DMS79 (cell line): ENCODE measurements at regions not wholly inside any gene's neighbourhood (a gene's known extent, or its start where the extent isn't known, plus 50 kb on each side); places are given as distances from the start of the nearest gene placed in this dataset.

ENCODE experiments used
- DNase-seq: peaks from one replicate; lab custom pipeline; 2025; lab: John Stamatoyannopoulos, UW

- no peak for DNase-seq
Measured at GRCh38 chr11:119982517-119983239, 155.2 kb downstream of the TRIM29 start.

- DNase-seq = no peak
Measured at GRCh38 chr11:119980431-119980830, 157.5 kb downstream of the TRIM29 start.

- no peak for DNase-seq
Measured at GRCh38 chr11:119979701-119980100, 158.2 kb downstream of the TRIM29 start.

- DNase-seq = no peak
Measured at GRCh38 chr11:119978696-119979095, 159.2 kb downstream of the TRIM29 start.

GRCh38 chr11:119977881-119978280 lies 160.0 kb downstream of the TRIM29 start:
- no peak for DNase-seq

- DNase-seq = no peak
Measured at GRCh38 chr11:119977561-119977860, 160.4 kb downstream of the TRIM29 start.

- DNase-seq = no peak
Measured at GRCh38 chr11:119976805-119977560, 160.9 kb downstream of the TRIM29 start.

- peak; percentile 19 for DNase-seq
Measured at GRCh38 chr11:119975561-119976152, 162.3 kb downstream of the TRIM29 start.

GRCh38 chr11:119974467-119974866 lies 163.4 kb downstream of the TRIM29 start:
- no peak for DNase-seq

- DNase-seq = no peak
Measured at GRCh38 chr11:119974051-119974450, 163.9 kb downstream of the TRIM29 start.

GRCh38 chr11:119972281-119972680 lies 165.6 kb downstream of the TRIM29 start:
- DNase-seq = no peak

GRCh38 chr11:119970555-119971304 lies 167.2 kb downstream of the TRIM29 start:
- DNase-seq = no peak

- no peak for DNase-seq
Measured at GRCh38 chr11:119964136-119965025, 173.5 kb downstream of the TRIM29 start.

- DNase-seq = no peak
Measured at GRCh38 chr11:119957951-119958350, 180.0 kb downstream of the TRIM29 start.

- DNase-seq = no peak
Measured at GRCh38 chr11:119952441-119952840, 185.5 kb downstream of the TRIM29 start.

- no peak for DNase-seq
Measured at GRCh38 chr11:119943298-119943655, 194.6 kb downstream of the TRIM29 start.

GRCh38 chr11:119942583-119943297 lies 195.2 kb downstream of the TRIM29 start:
- DNase-seq = no peak

- DNase-seq = no peak
Measured at GRCh38 chr11:119941636-119942411, 196.1 kb downstream of the TRIM29 start.

- DNase-seq = no peak
Measured at GRCh38 chr11:119941171-119941570, 196.7 kb downstream of the TRIM29 start.

- no peak for DNase-seq
Measured at GRCh38 chr11:119940401-119940976, 197.4 kb downstream of the TRIM29 start.
